ENCODE measurements at regions not wholly inside any gene's neighbourhood (a gene's known extent, or its start where the extent isn't known, plus 50 kb on each side); places are given as distances from the start of the nearest gene placed in this dataset.

DNA sequence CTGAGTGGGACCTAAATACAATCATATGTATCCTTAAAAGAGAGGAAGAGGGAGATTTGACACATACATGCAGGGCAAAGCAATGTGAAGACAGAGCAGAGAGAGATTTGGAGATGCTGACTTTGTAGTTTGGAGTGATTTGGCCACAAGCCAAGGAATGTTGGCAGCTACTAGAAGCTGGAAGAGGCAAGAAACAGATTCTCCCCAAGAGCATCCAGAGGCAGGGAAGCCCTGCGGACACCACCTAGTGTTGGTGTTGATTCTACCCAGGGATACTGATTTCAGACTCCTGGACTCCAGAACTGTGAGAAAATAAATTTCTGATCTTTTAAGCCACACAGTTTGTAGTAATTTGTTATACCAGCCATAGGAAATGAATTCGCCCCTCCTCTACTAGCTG lies 64.9 kb upstream of the OSMR start:
- H3K36me3 ChIP-seq (replicated peaks in 1 of 2; ENCODE audit: control insufficient read depth in 2 of 2, insufficient read depth in 2 of 2, low read length in 2 of 2) = no peaks in the 10 kb centered on the region

DNA sequence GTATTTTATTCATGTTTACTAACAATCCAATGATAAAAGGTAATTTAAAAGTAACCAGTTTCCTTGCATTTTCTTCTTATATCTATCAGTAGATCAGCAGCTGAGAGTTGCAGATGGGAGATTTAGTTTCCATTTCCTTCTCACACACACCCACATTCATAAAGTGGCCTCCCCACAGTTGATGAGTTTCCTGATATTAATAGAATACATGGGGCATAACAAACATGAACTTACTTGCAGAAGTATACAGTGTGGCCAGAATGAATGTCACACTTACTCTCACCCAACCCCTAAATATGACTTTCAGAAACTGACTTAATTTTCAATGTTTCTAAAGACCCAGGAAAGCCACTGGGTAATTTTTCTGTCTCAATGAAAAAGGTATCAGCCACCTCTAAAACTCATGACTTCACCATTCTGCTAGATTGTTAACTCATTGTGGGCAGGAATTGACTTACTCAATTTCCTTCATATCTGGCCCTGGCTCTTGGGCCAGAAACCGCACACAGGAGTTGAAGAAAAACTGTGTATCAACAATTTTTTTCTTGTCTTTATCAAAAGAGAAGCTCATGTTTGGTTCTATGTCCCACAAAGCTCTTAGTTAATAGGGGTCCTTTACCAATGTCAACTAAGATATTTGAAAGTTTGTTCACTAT lies 63.5 kb upstream of the OSMR start:
- H3K18ac ChIP-seq (ENCODE audit: low read length) = no peak overlapping the region
- no peaks in the 10 kb centered on the region for H3K27me3 ChIP-seq (ENCODE audit: control insufficient read depth in 3 of 3, insufficient read depth in 3 of 3, low read depth in 1 of 3, low read length in 3 of 3)
- no peak overlapping the region for H4K91ac ChIP-seq (ENCODE audit: low read depth, low read length, poor library complexity)
- H2BK12ac ChIP-seq (ENCODE audit: low read length) = no peak overlapping the region
- no peak overlapping the region for H2AFZ ChIP-seq (ENCODE audit: low read length)
- H2BK5ac ChIP-seq (ENCODE audit: low read length) = no peak overlapping the region
- H3K4me3 ChIP-seq (ENCODE audit: low read length in 2 of 2) = no peak overlapping the region
- H3K4ac ChIP-seq (ENCODE audit: low read length) = no peak overlapping the region
- no peak overlapping the region for H3K14ac ChIP-seq (ENCODE audit: low read length)
- H3K9me3 ChIP-seq (replicated peaks in 1 of 2; ENCODE audit: control insufficient read depth in 2 of 2, insufficient read depth in 1 of 2, low read depth in 1 of 2, low read length in 2 of 2) = peaks cover 1 to 17% of the 10 kb centered on the region in 2 donors
- no peak overlapping the region for H2BK120ac ChIP-seq (ENCODE audit: low read depth, low read length)
- DNase-seq (ENCODE audit: low spot score) = no peak
- no peak overlapping the region for H3K9ac ChIP-seq (ENCODE audit: low read depth, low read length, poor library complexity)
- H3K4me1 ChIP-seq (ENCODE audit: control insufficient read depth in 2 of 2, insufficient read depth in 1 of 2, low read depth in 1 of 2, low read length in 2 of 2) = peaks cover 0 to 5% of the 10 kb centered on the region in 2 donors
- H2AK5ac ChIP-seq (ENCODE audit: low read depth, low read length) = no peak overlapping the region
- no peaks in the 10 kb centered on the region for H3K79me1 ChIP-seq (ENCODE audit: low read depth, low read length)
- no peak overlapping the region for H4K8ac ChIP-seq (ENCODE audit: low read depth, low read length)
- WGBS, 2 donors (ENCODE audit: extremely low coverage in 2 of 2, insufficient read length in 2 of 2, insufficient replicate concordance in 1 of 2) = no CpG with 5 or more reads among the region's 1 CpG
- H2BK15ac ChIP-seq (ENCODE audit: low read length) = no peak overlapping the region
- no peaks in the 10 kb centered on the region for H3K36me3 ChIP-seq (replicated peaks in 1 of 2; ENCODE audit: control insufficient read depth in 2 of 2, insufficient read depth in 2 of 2, low read length in 2 of 2)
- no peak overlapping the region for H3K23ac ChIP-seq (ENCODE audit: low read depth, low read length, poor library complexity)
- no peak overlapping the region for H3K27ac ChIP-seq (replicated peaks; ENCODE audit: low read length)
- H3K4me2 ChIP-seq (ENCODE audit: insufficient read depth, low read length, poor library complexity, severe bottlenecking) = no peak overlapping the region

More for the DNA sequence above, 64.9 kb upstream of the OSMR start:
- no peak for DNase-seq (ENCODE audit: low spot score)
- Histone ChIP-seq H3K4me1 (ENCODE audit: control insufficient read depth in 2 of 2, insufficient read depth in 1 of 2, low read depth in 1 of 2, low read length in 2 of 2) (peaks cover 0 to 5% of the 10 kb centered on the region in 2 donors), H3K79me1 (ENCODE audit: low read depth, low read length) (no peaks in the 10 kb centered on the region), H3K4me2 (ENCODE audit: insufficient read depth, low read length, poor library complexity, severe bottlenecking) (no peak overlapping the region), H2BK12ac (ENCODE audit: low read length) (no peak overlapping the region), H3K27ac (replicated peaks; ENCODE audit: low read length) (no peak overlapping the region), H2AFZ (ENCODE audit: low read length) (no peak overlapping the region), H2BK5ac (ENCODE audit: low read length) (no peak overlapping the region), H4K8ac (ENCODE audit: low read depth, low read length) (no peak overlapping the region), H2BK120ac (ENCODE audit: low read depth, low read length) (no peak overlapping the region), H3K4ac (ENCODE audit: low read length) (no peak overlapping the region), H3K27me3 (ENCODE audit: control insufficient read depth in 3 of 3, insufficient read depth in 3 of 3, low read depth in 1 of 3, low read length in 3 of 3) (no peaks in the 10 kb centered on the region), H3K14ac (ENCODE audit: low read length) (no peak overlapping the region), H2BK15ac (ENCODE audit: low read length) (no peak overlapping the region), H3K23ac (ENCODE audit: low read depth, low read length, poor library complexity) (no peak overlapping the region), H4K91ac (ENCODE audit: low read depth, low read length, poor library complexity) (no peak overlapping the region), H3K18ac (ENCODE audit: low read length) (no peak overlapping the region), H3K9me3 (replicated peaks in 1 of 2; ENCODE audit: control insufficient read depth in 2 of 2, insufficient read depth in 1 of 2, low read depth in 1 of 2, low read length in 2 of 2) (peaks cover 0 to 8% of the 10 kb centered on the region in 2 donors), H3K4me3 (ENCODE audit: low read length in 2 of 2) (no peak overlapping the region), H2AK5ac (ENCODE audit: low read depth, low read length) (no peak overlapping the region), H3K9ac (ENCODE audit: low read depth, low read length, poor library complexity) (no peak overlapping the region)
- no CpG with 5 or more reads among the region's 2 CpGs for WGBS, 2 donors (ENCODE audit: extremely low coverage in 2 of 2, insufficient read length in 2 of 2, insufficient replicate concordance in 1 of 2)

DNA sequence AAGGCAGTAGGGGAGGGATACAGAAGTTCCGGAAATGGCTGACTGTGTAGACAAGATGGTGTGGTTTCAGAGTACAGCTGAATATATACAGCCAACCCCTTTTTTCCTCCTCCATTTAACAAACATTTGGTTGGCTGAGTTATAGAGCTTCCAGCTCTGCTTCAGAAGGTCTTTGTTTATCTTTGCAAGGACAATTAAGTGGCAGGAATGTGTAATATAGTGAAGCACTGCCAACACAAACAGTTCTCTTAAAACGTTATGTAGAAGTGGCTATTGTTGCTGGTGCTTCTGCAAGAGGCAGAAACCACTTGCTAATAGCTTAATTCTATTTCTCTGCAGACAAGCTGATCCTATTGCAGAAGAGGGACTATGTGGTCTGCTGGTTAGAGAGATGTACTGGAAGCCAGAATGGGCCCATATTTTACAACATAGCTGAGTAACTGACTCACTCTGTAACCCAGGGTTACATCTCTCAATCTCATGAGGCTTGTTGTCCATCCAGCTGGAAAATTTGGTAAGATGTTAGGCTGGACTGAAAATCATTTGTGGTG lies 62.7 kb upstream of the OSMR start:
- H3K4me3 ChIP-seq (ENCODE audit: low read length in 2 of 2) = no peak overlapping the region
- H3K23ac ChIP-seq (ENCODE audit: low read depth, low read length, poor library complexity) = no peak overlapping the region
- DNase-seq (ENCODE audit: low spot score) = no peak
- H4K8ac ChIP-seq (ENCODE audit: low read depth, low read length) = no peak overlapping the region
- no peak overlapping the region for H3K9ac ChIP-seq (ENCODE audit: low read depth, low read length, poor library complexity)
- no peak overlapping the region for H2BK120ac ChIP-seq (ENCODE audit: low read depth, low read length)
- H2BK15ac ChIP-seq (ENCODE audit: low read length) = no peak overlapping the region
- no peak overlapping the region for H2BK5ac ChIP-seq (ENCODE audit: low read length)
- H3K18ac ChIP-seq (ENCODE audit: low read length) = no peak overlapping the region
- H2AFZ ChIP-seq (ENCODE audit: low read length) = peak overlapping the region; percentile 70
- no peak overlapping the region for H3K4me2 ChIP-seq (ENCODE audit: insufficient read depth, low read length, poor library complexity, severe bottlenecking)
- H3K9me3 ChIP-seq (replicated peaks in 1 of 2; ENCODE audit: control insufficient read depth in 2 of 2, insufficient read depth in 1 of 2, low read depth in 1 of 2, low read length in 2 of 2) = peaks cover 1 to 17% of the 10 kb centered on the region in 2 donors
- no peak overlapping the region for H4K91ac ChIP-seq (ENCODE audit: low read depth, low read length, poor library complexity)
- no CpG with 5 or more reads among the region's 2 CpGs for WGBS, 2 donors (ENCODE audit: extremely low coverage in 2 of 2, insufficient read length in 2 of 2, insufficient replicate concordance in 1 of 2)
- no peak overlapping the region for H3K4ac ChIP-seq (ENCODE audit: low read length)
- no peaks in the 10 kb centered on the region for H3K79me1 ChIP-seq (ENCODE audit: low read depth, low read length)
- no peak overlapping the region for H3K14ac ChIP-seq (ENCODE audit: low read length)
- H2BK12ac ChIP-seq (ENCODE audit: low read length) = no peak overlapping the region
- H3K4me1 ChIP-seq (ENCODE audit: control insufficient read depth in 2 of 2, insufficient read depth in 1 of 2, low read depth in 1 of 2, low read length in 2 of 2) = peaks cover 0 to 5% of the 10 kb centered on the region in 2 donors
- no peaks in the 10 kb centered on the region for H3K36me3 ChIP-seq (replicated peaks in 1 of 2; ENCODE audit: control insufficient read depth in 2 of 2, insufficient read depth in 2 of 2, low read length in 2 of 2)
- H2AK5ac ChIP-seq (ENCODE audit: low read depth, low read length) = no peak overlapping the region
- no peaks in the 10 kb centered on the region for H3K27me3 ChIP-seq (ENCODE audit: control insufficient read depth in 3 of 3, insufficient read depth in 3 of 3, low read depth in 1 of 3, low read length in 3 of 3)
- H3K27ac ChIP-seq (replicated peaks; ENCODE audit: low read length) = no peak overlapping the region

DNA sequence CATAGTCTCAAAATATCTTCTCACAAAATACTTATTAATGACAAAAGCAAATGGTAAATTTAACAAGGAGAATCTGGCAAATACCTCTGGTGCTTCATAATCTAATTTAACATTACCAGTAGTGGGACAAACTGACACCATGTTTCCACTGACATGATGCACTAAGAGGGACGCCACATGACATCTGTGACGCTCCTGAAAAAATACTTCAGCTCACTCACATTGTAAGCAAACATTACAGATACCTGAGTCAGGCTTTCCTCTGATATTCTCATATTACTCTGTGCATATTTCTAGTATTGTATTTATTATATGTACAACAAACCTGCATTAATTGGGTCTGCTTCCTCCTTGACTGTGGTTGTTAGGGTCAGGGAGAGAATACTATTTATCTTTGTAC lies 56.7 kb upstream of the OSMR start:
- Histone ChIP-seq H3K14ac (ENCODE audit: low read length) (no peak overlapping the region), H3K27me3 (ENCODE audit: control insufficient read depth in 3 of 3, insufficient read depth in 3 of 3, low read depth in 1 of 3, low read length in 3 of 3) (no peaks in the 10 kb centered on the region), H3K9ac (ENCODE audit: low read depth, low read length, poor library complexity) (no peak overlapping the region), H3K27ac (replicated peaks; ENCODE audit: low read length) (no peak overlapping the region), H4K8ac (ENCODE audit: low read depth, low read length) (no peak overlapping the region), H3K79me1 (ENCODE audit: low read depth, low read length) (no peaks in the 10 kb centered on the region), H2AK5ac (ENCODE audit: low read depth, low read length) (no peak overlapping the region), H3K4me1 (ENCODE audit: control insufficient read depth in 2 of 2, insufficient read depth in 1 of 2, low read depth in 1 of 2, low read length in 2 of 2) (no peaks in the 10 kb centered on the region), H3K18ac (ENCODE audit: low read length) (no peak overlapping the region), H2BK5ac (ENCODE audit: low read length) (no peak overlapping the region), H3K4me2 (ENCODE audit: insufficient read depth, low read length, poor library complexity, severe bottlenecking) (no peak overlapping the region), H2AFZ (ENCODE audit: low read length) (no peak overlapping the region), H3K9me3 (replicated peaks in 1 of 2; ENCODE audit: control insufficient read depth in 2 of 2, insufficient read depth in 1 of 2, low read depth in 1 of 2, low read length in 2 of 2) (peaks cover 1 to 9% of the 10 kb centered on the region in 2 donors), H2BK12ac (ENCODE audit: low read length) (no peak overlapping the region), H2BK120ac (ENCODE audit: low read depth, low read length) (no peak overlapping the region), H3K36me3 (replicated peaks in 1 of 2; ENCODE audit: control insufficient read depth in 2 of 2, insufficient read depth in 2 of 2, low read length in 2 of 2) (no peaks in the 10 kb centered on the region), H3K4ac (ENCODE audit: low read length) (no peak overlapping the region), H3K4me3 (ENCODE audit: low read length in 2 of 2) (no peak overlapping the region), H4K91ac (ENCODE audit: low read depth, low read length, poor library complexity) (no peak overlapping the region), H3K23ac (ENCODE audit: low read depth, low read length, poor library complexity) (no peak overlapping the region), H2BK15ac (ENCODE audit: low read length) (no peak overlapping the region)
- DNase-seq (ENCODE audit: low spot score) = no peak
- no CpG with 5 or more reads among the region's 2 CpGs for WGBS, 2 donors (ENCODE audit: extremely low coverage in 2 of 2, insufficient read length in 2 of 2, insufficient replicate concordance in 1 of 2)

All from neuronal stem cell (in vitro differentiated cells).